IMR-90 (cell line): ENCODE measurements at regions not wholly inside any gene's neighbourhood (a gene's known extent, or its start where the extent isn't known, plus 50 kb on each side); places are given as distances from the start of the nearest gene placed in this dataset.

ENCODE experiments used
- ATAC-seq: fragments of 200-7000 bp; cut with Tn5 transposase; 2 replicates; pipeline ENCODE4 v1.9.1; 2020; ENCODE audit warnings: low read depth, mild to moderate bottlenecking, moderate library complexity
- BruUV-seq: library from RNA; stranded (reverse); fragments of 400-500 nt; replicated peaks from 2 replicates; lab custom pipeline; 2021; lab: Mats Ljungman, UMichigan
- CTCF ChIA-PET: fragments of 300-600 bp; formaldehyde crosslinking; extraction: SDS; loops from one replicate; lab custom pipeline; 2021; ENCODE audit warnings: antibody characterized with exemption; lab: Yijun Ruan, JAX
- POLR2A ChIA-PET: fragments of 300-600 bp; sonication (Branson Sonifier 250); formaldehyde crosslinking; loops from one replicate; lab custom pipeline; 2022; ENCODE audit warnings: antibody characterized with exemption; ENCODE audit not compliant: unreplicated experiment; lab: Charles Lee
- DNase-seq: peaks from one replicate; pipeline ENCODE4 v3.0.0; 2013
- H2AFZ ChIP-seq: replicated peaks from 2 replicates; pipeline ENCODE3; 2013; ENCODE audit warnings: low read length, mild to moderate bottlenecking; ENCODE audit not compliant: poor library complexity
- H2AK5ac ChIP-seq: 2 replicates; pipeline ENCODE4 v1.6.1; 2013; ENCODE audit warnings: low read depth, low read length, inconsistent platforms
- H2AK9ac ChIP-seq: replicated peaks from 2 replicates; pipeline ENCODE3; 2013; ENCODE audit warnings: mild to moderate bottlenecking, low read depth, low read length, moderate library complexity; ENCODE audit not compliant: poor library complexity
- H2BK120ac ChIP-seq: 2 replicates; pipeline ENCODE4 v1.6.1; 2013; ENCODE audit warnings: low read depth, low read length, inconsistent platforms
- H2BK15ac ChIP-seq: 3 replicates; pipeline ENCODE4 v1.6.1; 2013; ENCODE audit warnings: low read depth, low read length, inconsistent platforms
- H2BK20ac ChIP-seq: 2 replicates; pipeline ENCODE4 v1.6.1; 2013; ENCODE audit warnings: low read depth, mild to moderate bottlenecking, inconsistent platforms, low read length, moderate library complexity
- H2BK5ac ChIP-seq: 2 replicates; pipeline ENCODE4 v1.6.1; 2013; ENCODE audit warnings: mild to moderate bottlenecking, low read depth, low read length, inconsistent platforms; ENCODE audit not compliant: poor library complexity, severe bottlenecking
- H3K14ac ChIP-seq: replicated peaks from 2 replicates; pipeline ENCODE4 v1.6.1; 2013; ENCODE audit warnings: low read depth, low read length, inconsistent platforms
- H3K18ac ChIP-seq: 2 replicates; pipeline ENCODE4 v1.6.1; 2013; ENCODE audit warnings: low read depth, low read length, control low read depth
- H3K23ac ChIP-seq: 2 replicates; pipeline ENCODE4 v1.6.1; 2013; ENCODE audit warnings: low read depth, low read length, inconsistent platforms
- H3K27ac ChIP-seq: 2 replicates; pipeline ENCODE4 v1.5.1; 2013; ENCODE audit warnings: mild to moderate bottlenecking, control low read depth, low read length; ENCODE audit not compliant: insufficient read depth
- H3K27me3 ChIP-seq: 2 replicates; pipeline ENCODE4 v1.6.1; 2013; ENCODE audit warnings: low read length; ENCODE audit not compliant: control insufficient read depth, insufficient read depth
- H3K36me3 ChIP-seq: 2 replicates; pipeline ENCODE4 v1.6.1; 2013; ENCODE audit warnings: low read length, mixed read lengths; ENCODE audit not compliant: control insufficient read depth, insufficient read depth
- H3K4ac ChIP-seq: 2 replicates; pipeline ENCODE4 v1.6.1; 2013; ENCODE audit warnings: low read depth, low read length, inconsistent platforms
- H3K4me1 ChIP-seq: 2 replicates; pipeline ENCODE4 v1.6.1; 2013; ENCODE audit warnings: low read length, mixed read lengths; ENCODE audit not compliant: control insufficient read depth, insufficient read depth
- H3K4me2 ChIP-seq: 2 replicates; pipeline ENCODE4 v1.6.1; 2013; ENCODE audit warnings: low read depth, mild to moderate bottlenecking, control low read depth, low read length, moderate library complexity
- H3K4me3 ChIP-seq: 2 replicates; pipeline ENCODE4 v1.5.1; 2013; ENCODE audit warnings: low read depth, mild to moderate bottlenecking, control low read depth, low read length, moderate library complexity; ENCODE audit not compliant: insufficient read depth
- H3K56ac ChIP-seq: 2 replicates; pipeline ENCODE4 v1.6.1; 2013; ENCODE audit warnings: low read length, inconsistent platforms; ENCODE audit not compliant: insufficient read depth; ENCODE audit errors: extremely low read depth
- H3K79me1 ChIP-seq, 2 experiments: 2 replicates each; pipeline ENCODE4 v1.6.1; 2013; ENCODE audit warnings: low read length in 2 of 2, inconsistent platforms in 1 of 2, low read depth in 1 of 2
- H3K9ac ChIP-seq: 2 replicates; pipeline ENCODE4 v1.6.1; 2013; ENCODE audit warnings: low read depth, low read length, control low read depth
- H3K9me1 ChIP-seq: 2 replicates; pipeline ENCODE4 v1.6.1; 2013; ENCODE audit warnings: low read length, inconsistent platforms; ENCODE audit not compliant: insufficient read depth
- H3K9me3 ChIP-seq: 2 replicates; pipeline ENCODE4 v1.6.1; 2013; ENCODE audit warnings: low read length; ENCODE audit not compliant: control insufficient read depth, insufficient read depth
- H4K20me1 ChIP-seq: 2 replicates; pipeline ENCODE4 v1.6.1; 2013; ENCODE audit warnings: low read length, inconsistent platforms; ENCODE audit not compliant: insufficient read depth
- H4K5ac ChIP-seq: 2 replicates; pipeline ENCODE4 v1.6.1; 2013; ENCODE audit warnings: mild to moderate bottlenecking, low read depth, low read length, control low read depth
- H4K8ac ChIP-seq, 2 experiments: 2 replicates each; pipeline ENCODE4 v1.6.1; 2013; ENCODE audit warnings: low read depth in 2 of 2, low read length in 2 of 2, control low read depth in 1 of 2, inconsistent platforms in 1 of 2
- H4K91ac ChIP-seq: 2 replicates; pipeline ENCODE4 v1.6.1; 2013; ENCODE audit warnings: low read depth, low read length, inconsistent platforms; ENCODE audit not compliant: insufficient read depth
- ELK1 ChIP-seq: fragments of 150-350 bp; IDR thresholded peaks from 2 replicates; pipeline ENCODE4 v1.6.1; 2016; ENCODE audit warnings: low read depth, mild to moderate bottlenecking, low read length, moderate library complexity, borderline replicate concordance
- dilution Hi-C: fragments of 300-500 bp; cut with HindIII; formaldehyde crosslinking; loops from one replicate; pipeline ENCODE4 v1.14.3; 2018; ENCODE audit warnings: low sequenced_read_pairs; ENCODE audit not compliant: unreplicated experiment
- in situ Hi-C: fragments of 300-500 bp; cut with MboI; formaldehyde crosslinking; loops from 3 replicates; pipeline ENCODE4 v1.14.3; 2019; ENCODE audit warnings: low sequenced_read_pairs, inconsistent platforms, mixed read lengths
- intact Hi-C: fragments of 100-400 bp; cut with micrococcal nuclease; formaldehyde crosslinking; loops from 2 replicates; pipeline ENCODE4 v1.10.0; 2022

- TF ChIP-seq ELK1, result no peak
- Histone ChIP-seq H3K27ac (no peak overlapping the region), H3K4ac (no peak overlapping the region), H2AFZ (no peak overlapping the region), H3K79me1 (no peaks in the 10 kb centered on the region), H3K14ac (no peak overlapping the region), H3K4me1 (no peaks in the 10 kb centered on the region), H2BK15ac (no peak overlapping the region), H3K9me3 (peaks cover 9% of the 10 kb centered on the region; the same call in 1 of the 2 replicates), H4K91ac (no peak overlapping the region), H2BK5ac (no peak overlapping the region), H3K36me3 (no peaks in the 10 kb centered on the region), H2BK20ac (no peak overlapping the region), H3K27me3 (no peaks in the 10 kb centered on the region), H4K20me1 (no peaks in the 10 kb centered on the region), H3K9ac (no peak overlapping the region), H3K56ac (no peak overlapping the region), H3K4me3 (no peak overlapping the region), H3K23ac (no peak overlapping the region), H2BK120ac (no peak overlapping the region), H2AK5ac (no peak overlapping the region), H3K4me2 (no peak overlapping the region), H3K9me1 (no peaks in the 10 kb centered on the region), H4K8ac (no peak overlapping the region), H2AK9ac (no peak overlapping the region), H3K18ac (no peak overlapping the region), H4K5ac (no peak overlapping the region)
- POLR2A ChIA-PET, result no interaction called here
- no TSS peak for BruUV-seq
- no peak for DNase-seq
- no peak for ATAC-seq
- dilution Hi-C loops, result no loop called here
- intact Hi-C loops, result no loop called here
- in situ Hi-C loops, result no loop called here
- CTCF ChIA-PET, result no interaction called here
Observed at GRCh38 chr5:58381566-58381965, 78.3 kb downstream of the PLK2 start.
